H9 (cell line): ENCODE measurements at regions not wholly inside any gene's neighbourhood (a gene's known extent, or its start where the extent isn't known, plus 50 kb on each side); places are given as distances from the start of the nearest gene placed in this dataset.

Source experiments
- DNase-seq: peaks from one replicate; pipeline ENCODE4 v3.0.0-alpha.2; 2017
- H2AFZ ChIP-seq: one replicate; pipeline ENCODE4 v1.6.1; 2013; ENCODE audit warnings: mild to moderate bottlenecking, low read length, control low read depth, moderate library complexity
- H2AK5ac ChIP-seq: 2 replicates; pipeline ENCODE4 v1.6.1; 2013; ENCODE audit warnings: low read length, control low read depth, mixed read lengths; ENCODE audit not compliant: insufficient read length
- H2BK120ac ChIP-seq: one replicate; pipeline ENCODE4 v1.6.1; 2013; ENCODE audit warnings: low read depth, mild to moderate bottlenecking, low read length, control low read depth, inconsistent platforms; ENCODE audit not compliant: poor library complexity, severe bottlenecking
- H2BK12ac ChIP-seq: 2 replicates; pipeline ENCODE4 v1.6.1; 2013; ENCODE audit warnings: low read length, control low read depth, mixed read lengths, low read depth; ENCODE audit not compliant: insufficient read length
- H2BK15ac ChIP-seq: 2 replicates; pipeline ENCODE4 v1.6.1; 2013; ENCODE audit warnings: low read depth, low read length, control low read depth
- H2BK20ac ChIP-seq: one replicate; pipeline ENCODE4 v1.6.1; 2013; ENCODE audit warnings: low read depth, mild to moderate bottlenecking, low read length, control low read depth, inconsistent platforms; ENCODE audit not compliant: poor library complexity, severe bottlenecking
- H2BK5ac ChIP-seq: 2 replicates; pipeline ENCODE4 v1.6.1; 2013; ENCODE audit warnings: low read length, control low read depth, mixed read lengths; ENCODE audit not compliant: insufficient read length
- H3K14ac ChIP-seq: 2 replicates; pipeline ENCODE4 v1.6.1; 2013; ENCODE audit warnings: low read length, control low read depth; ENCODE audit not compliant: insufficient read depth
- H3K18ac ChIP-seq: 2 replicates; pipeline ENCODE4 v1.6.1; 2013; ENCODE audit warnings: low read depth, mild to moderate bottlenecking, mixed read lengths, low read length, control low read depth; ENCODE audit not compliant: insufficient read length
- H3K23ac ChIP-seq: 2 replicates; pipeline ENCODE4 v1.6.1; 2013; ENCODE audit warnings: low read length, control low read depth, mixed read lengths, low read depth; ENCODE audit not compliant: insufficient read length
- H3K23me2 ChIP-seq: 2 replicates; pipeline ENCODE4 v1.6.1; 2013; ENCODE audit warnings: low read depth, mild to moderate bottlenecking, mixed read lengths, low read length, control low read depth; ENCODE audit not compliant: insufficient read length, poor library complexity, severe bottlenecking
- H3K27ac ChIP-seq: 2 replicates; pipeline ENCODE4 v1.5.1; 2013; ENCODE audit warnings: low read length, control low read depth, mixed read lengths, low read depth; ENCODE audit not compliant: insufficient read length
- H3K27me3 ChIP-seq: 2 replicates; pipeline ENCODE4 v1.6.1; 2013; ENCODE audit warnings: low read length, control low read depth, inconsistent platforms; ENCODE audit not compliant: insufficient read depth
- H3K4ac ChIP-seq: 2 replicates; pipeline ENCODE4 v1.6.1; 2013; ENCODE audit warnings: low read depth, mild to moderate bottlenecking, control low read depth, inconsistent platforms, low read length, moderate library complexity
- H3K4me1 ChIP-seq: 2 replicates; pipeline ENCODE4 v1.6.1; 2013; ENCODE audit warnings: low read length, control low read depth, inconsistent platforms; ENCODE audit not compliant: insufficient read depth
- H3K4me2 ChIP-seq: 2 replicates; pipeline ENCODE4 v1.6.1; 2013; ENCODE audit warnings: low read length, control low read depth, mixed read lengths; ENCODE audit not compliant: insufficient read length, insufficient read depth
- H3K56ac ChIP-seq: 2 replicates; pipeline ENCODE4 v1.6.1; 2013; ENCODE audit warnings: low read depth, mild to moderate bottlenecking, mixed read lengths, low read length, control low read depth; ENCODE audit not compliant: insufficient read length
- H3K79me1 ChIP-seq: 2 replicates; pipeline ENCODE4 v1.6.1; 2013; ENCODE audit warnings: low read depth, mild to moderate bottlenecking, moderate library complexity, low read length, control low read depth, inconsistent platforms; ENCODE audit not compliant: insufficient read depth, poor library complexity, severe bottlenecking
- H3K79me2 ChIP-seq: 2 replicates; pipeline ENCODE4 v1.6.1; 2013; ENCODE audit warnings: low read length, control low read depth, inconsistent platforms; ENCODE audit not compliant: insufficient read depth
- H3K9ac ChIP-seq: 2 replicates; pipeline ENCODE4 v1.6.1; 2013; ENCODE audit warnings: low read length, control low read depth, mixed read lengths; ENCODE audit not compliant: insufficient read length; ENCODE audit errors: extremely low read depth
- H3K9me3 ChIP-seq: one replicate; pipeline ENCODE4 v1.6.1; 2013; ENCODE audit warnings: low read depth, low read length, inconsistent platforms; ENCODE audit not compliant: control insufficient read depth
- H3T11ph ChIP-seq: one replicate; pipeline ENCODE4 v1.6.1; 2013; ENCODE audit warnings: mild to moderate bottlenecking, low read length, control low read depth, inconsistent platforms
- H4K20me1 ChIP-seq: one replicate; pipeline ENCODE4 v1.6.1; 2013; ENCODE audit not compliant: control insufficient read depth, insufficient read length, insufficient read depth
- H4K5ac ChIP-seq: 2 replicates; pipeline ENCODE4 v1.6.1; 2013; ENCODE audit warnings: low read depth, mild to moderate bottlenecking, mixed read lengths, low read length, control low read depth; ENCODE audit not compliant: insufficient read length
- H4K8ac ChIP-seq: replicated peaks from 2 replicates; pipeline ENCODE4 v1.6.1; 2013; ENCODE audit warnings: low read length, control low read depth, mixed read lengths, low read depth; ENCODE audit not compliant: insufficient read length
- H4K91ac ChIP-seq: 2 replicates; pipeline ENCODE4 v1.6.1; 2013; ENCODE audit warnings: low read depth, mild to moderate bottlenecking, moderate library complexity, mixed read lengths, low read length, control low read depth; ENCODE audit not compliant: insufficient read length
- H3K27ac Mint-ChIP-seq, 3 experiments: 2 replicates in 2 of 3; 3 replicates in 1 of 3; pipeline ENCODE4 v1.8.0; 2020 to 2021; ENCODE audit warnings: mixed read lengths in 3 of 3, mild to moderate bottlenecking in 1 of 3, moderate library complexity in 1 of 3
- H3K27me3 Mint-ChIP-seq: 2 replicates; pipeline ENCODE4 v1.8.0; 2021; ENCODE audit warnings: low read depth, mild to moderate bottlenecking, moderate library complexity, mixed read lengths
- H3K36me3 Mint-ChIP-seq, 3 experiments: 2 replicates in 2 of 3; 3 replicates in 1 of 3; pipeline ENCODE4 v1.8.0; 2020 to 2021; ENCODE audit warnings: low read depth in 3 of 3, mixed read lengths in 3 of 3; ENCODE audit not compliant: insufficient read depth in 1 of 3
- H3K4me1 Mint-ChIP-seq, 2 experiments: 2 replicates each; pipeline ENCODE4 v1.8.0; 2020; ENCODE audit warnings: mixed read lengths in 2 of 2
- H3K4me3 Mint-ChIP-seq, 2 experiments: 2 replicates in 1 of 2; 3 replicates in 1 of 2; pipeline ENCODE4 v1.8.0; 2020 to 2021; ENCODE audit warnings: mild to moderate bottlenecking in 2 of 2, mixed read lengths in 2 of 2, moderate library complexity in 1 of 2
- H3K9me3 Mint-ChIP-seq, 2 experiments: 2 replicates in 1 of 2; 3 replicates in 1 of 2; pipeline ENCODE4 v1.8.0; 2020; ENCODE audit warnings: mild to moderate bottlenecking in 2 of 2, mixed read lengths in 2 of 2, moderate library complexity in 1 of 2
- TF ChIP-seq, protein P1 (sequence below): fragments of 200-600 bp; sonication (generic); conservative IDR thresholded peaks from 3 replicates; pipeline ENCODE4 v1.8.0; 2021; ENCODE audit warnings: antibody characterized with exemption, mild to moderate bottlenecking

DNA sequence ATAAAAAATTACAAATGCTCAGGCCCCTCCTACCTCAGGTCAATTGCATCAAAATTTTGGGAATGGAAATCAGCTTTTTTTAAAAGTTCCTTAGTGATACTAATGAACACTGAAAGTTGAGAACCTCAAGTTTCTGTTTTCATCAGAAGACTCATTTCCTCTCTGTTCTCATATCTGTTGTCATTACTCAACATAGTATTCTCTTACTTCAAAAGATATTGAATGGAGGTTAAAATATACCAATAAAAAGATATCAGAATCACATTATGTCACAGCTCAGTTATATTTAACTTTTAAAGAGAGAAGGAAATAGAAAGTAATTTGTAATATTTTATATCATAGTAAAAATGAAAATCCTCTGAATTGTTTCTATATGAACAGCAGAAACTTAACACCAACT, 959.4 kb upstream of the LRRTM1 start:
- Mint-ChIP-seq H3K9me3 (peaks cover 4 to 7% of the 10 kb centered on the region in 2 experiments), H3K4me1 (no peaks in the 10 kb centered on the region), H3K36me3 (0 out of 7 replicates have a peak, but pooled peaks cover 0 to 9% (median 0%) of the 10 kb centered on the region in 3 experiments), H3K4me3 (no peak overlapping the region), H3K27ac (no peak overlapping the region), H3K27me3 (no peaks in the 10 kb centered on the region)
- Histone ChIP-seq H4K20me1 (no peaks in the 10 kb centered on the region), H3K79me1 (no peaks in the 10 kb centered on the region), H3K9me3 (no peaks in the 10 kb centered on the region), H4K5ac (no peak overlapping the region), H2AFZ (no peak overlapping the region), H3K4me2 (no peak overlapping the region), H4K8ac (no peak overlapping the region), H3K4ac (no peak overlapping the region), H3K79me2 (no peaks in the 10 kb centered on the region), H2AK5ac (no peak overlapping the region), H3K18ac (no peak overlapping the region), H2BK20ac (no peak overlapping the region), H3K56ac (no peak overlapping the region), H3K9ac (no peak overlapping the region), H3K23me2 (no peaks in the 10 kb centered on the region), H2BK120ac (no peak overlapping the region), H2BK15ac (no peak overlapping the region), H4K91ac (no peak overlapping the region), H3K23ac (no peak overlapping the region), H3K4me1 (no peaks in the 10 kb centered on the region), H3K14ac (no peak overlapping the region), H3K27me3 (no peaks in the 10 kb centered on the region), H3K27ac (no peak overlapping the region), H3T11ph (no peak overlapping the region), H2BK5ac (no peak overlapping the region), H2BK12ac (no peak overlapping the region)
- DNase-seq: no peak
- TF ChIP-seq, protein P1, sequence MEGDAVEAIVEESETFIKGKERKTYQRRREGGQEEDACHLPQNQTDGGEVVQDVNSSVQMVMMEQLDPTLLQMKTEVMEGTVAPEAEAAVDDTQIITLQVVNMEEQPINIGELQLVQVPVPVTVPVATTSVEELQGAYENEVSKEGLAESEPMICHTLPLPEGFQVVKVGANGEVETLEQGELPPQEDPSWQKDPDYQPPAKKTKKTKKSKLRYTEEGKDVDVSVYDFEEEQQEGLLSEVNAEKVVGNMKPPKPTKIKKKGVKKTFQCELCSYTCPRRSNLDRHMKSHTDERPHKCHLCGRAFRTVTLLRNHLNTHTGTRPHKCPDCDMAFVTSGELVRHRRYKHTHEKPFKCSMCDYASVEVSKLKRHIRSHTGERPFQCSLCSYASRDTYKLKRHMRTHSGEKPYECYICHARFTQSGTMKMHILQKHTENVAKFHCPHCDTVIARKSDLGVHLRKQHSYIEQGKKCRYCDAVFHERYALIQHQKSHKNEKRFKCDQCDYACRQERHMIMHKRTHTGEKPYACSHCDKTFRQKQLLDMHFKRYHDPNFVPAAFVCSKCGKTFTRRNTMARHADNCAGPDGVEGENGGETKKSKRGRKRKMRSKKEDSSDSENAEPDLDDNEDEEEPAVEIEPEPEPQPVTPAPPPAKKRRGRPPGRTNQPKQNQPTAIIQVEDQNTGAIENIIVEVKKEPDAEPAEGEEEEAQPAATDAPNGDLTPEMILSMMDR: no peak
